HFFc6 (cell line): ENCODE measurements at regions not wholly inside any gene's neighbourhood (a gene's known extent, or its start where the extent isn't known, plus 50 kb on each side); places are given as distances from the start of the nearest gene placed in this dataset.

ENCODE experiments used
- DNase-seq: peaks from one replicate; pipeline ENCODE4 v3.0.0-alpha.2; 2018
- H3K27ac Mint-ChIP-seq: 2 replicates; pipeline ENCODE4 v1.8.0; 2020; ENCODE audit warnings: mild to moderate bottlenecking, mixed read lengths
- H3K27me3 Mint-ChIP-seq: 2 replicates; pipeline ENCODE4 v1.8.0; 2021; ENCODE audit warnings: mild to moderate bottlenecking, moderate library complexity, mixed read lengths; ENCODE audit not compliant: insufficient read depth
- H3K36me3 Mint-ChIP-seq: 2 replicates; pipeline ENCODE4 v1.8.0; 2021; ENCODE audit warnings: low read depth, mixed read lengths
- H3K4me1 Mint-ChIP-seq: 2 replicates; pipeline ENCODE4 v1.8.0; 2020; ENCODE audit warnings: low read depth, mixed read lengths
- H3K4me3 Mint-ChIP-seq: 2 replicates; pipeline ENCODE4 v1.8.0; 2020; ENCODE audit warnings: mild to moderate bottlenecking, moderate library complexity, mixed read lengths
- H3K9me3 Mint-ChIP-seq: 2 replicates; pipeline ENCODE4 v1.8.0; 2020; ENCODE audit warnings: mild to moderate bottlenecking, mixed read lengths
- TF ChIP-seq, protein P1 (sequence below): fragments of 200-600 bp; sonication (generic); IDR thresholded peaks from 2 replicates; pipeline ENCODE4 v1.5.0; 2021; ENCODE audit warnings: antibody characterized with exemption, mild to moderate bottlenecking

DNA sequence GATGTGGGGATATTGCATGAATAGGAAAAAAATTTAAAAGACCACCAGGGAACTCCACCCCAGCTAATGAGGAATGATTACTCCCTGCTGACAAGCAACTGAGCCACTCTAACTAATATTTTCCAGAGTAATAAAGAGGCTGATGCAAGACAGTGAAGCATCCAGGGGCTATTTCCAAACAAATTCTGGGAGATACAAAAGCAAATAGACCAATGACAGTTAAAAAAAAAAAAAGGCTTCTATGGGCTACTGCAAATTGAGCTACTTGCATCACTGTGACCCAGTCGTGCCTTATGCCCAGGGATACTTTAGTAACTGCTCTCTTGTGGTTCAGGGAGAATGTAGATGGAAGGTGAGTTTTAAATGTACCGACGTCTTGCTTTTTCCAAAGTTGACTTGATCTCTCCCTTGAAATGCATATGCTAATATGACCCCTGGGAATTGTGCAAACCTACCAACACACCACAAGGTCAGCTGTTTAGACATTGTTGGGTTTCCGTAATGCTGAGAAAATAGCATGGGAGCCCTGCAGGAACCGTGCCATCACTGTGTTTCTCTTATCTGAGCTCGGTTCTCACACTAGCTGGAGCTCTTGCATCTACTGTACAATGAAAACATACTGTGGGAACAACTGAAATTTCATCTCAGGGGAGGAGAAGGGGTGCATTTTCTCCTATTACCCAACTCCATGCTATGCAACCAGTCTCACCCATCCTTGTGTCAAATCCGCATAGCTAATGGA, 250.6 kb upstream of the MAP3K1 start:
- Mint-ChIP-seq H3K27ac (no peak overlapping the region), H3K27me3 (peaks cover 15% of the 10 kb centered on the region), H3K9me3 (no peaks in the 10 kb centered on the region), H3K4me3 (no peak overlapping the region), H3K36me3 (no peaks in the 10 kb centered on the region), H3K4me1 (peaks cover 9% of the 10 kb centered on the region)
- no peak for DNase-seq
- TF ChIP-seq, protein P1, sequence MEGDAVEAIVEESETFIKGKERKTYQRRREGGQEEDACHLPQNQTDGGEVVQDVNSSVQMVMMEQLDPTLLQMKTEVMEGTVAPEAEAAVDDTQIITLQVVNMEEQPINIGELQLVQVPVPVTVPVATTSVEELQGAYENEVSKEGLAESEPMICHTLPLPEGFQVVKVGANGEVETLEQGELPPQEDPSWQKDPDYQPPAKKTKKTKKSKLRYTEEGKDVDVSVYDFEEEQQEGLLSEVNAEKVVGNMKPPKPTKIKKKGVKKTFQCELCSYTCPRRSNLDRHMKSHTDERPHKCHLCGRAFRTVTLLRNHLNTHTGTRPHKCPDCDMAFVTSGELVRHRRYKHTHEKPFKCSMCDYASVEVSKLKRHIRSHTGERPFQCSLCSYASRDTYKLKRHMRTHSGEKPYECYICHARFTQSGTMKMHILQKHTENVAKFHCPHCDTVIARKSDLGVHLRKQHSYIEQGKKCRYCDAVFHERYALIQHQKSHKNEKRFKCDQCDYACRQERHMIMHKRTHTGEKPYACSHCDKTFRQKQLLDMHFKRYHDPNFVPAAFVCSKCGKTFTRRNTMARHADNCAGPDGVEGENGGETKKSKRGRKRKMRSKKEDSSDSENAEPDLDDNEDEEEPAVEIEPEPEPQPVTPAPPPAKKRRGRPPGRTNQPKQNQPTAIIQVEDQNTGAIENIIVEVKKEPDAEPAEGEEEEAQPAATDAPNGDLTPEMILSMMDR = no peak

DNA sequence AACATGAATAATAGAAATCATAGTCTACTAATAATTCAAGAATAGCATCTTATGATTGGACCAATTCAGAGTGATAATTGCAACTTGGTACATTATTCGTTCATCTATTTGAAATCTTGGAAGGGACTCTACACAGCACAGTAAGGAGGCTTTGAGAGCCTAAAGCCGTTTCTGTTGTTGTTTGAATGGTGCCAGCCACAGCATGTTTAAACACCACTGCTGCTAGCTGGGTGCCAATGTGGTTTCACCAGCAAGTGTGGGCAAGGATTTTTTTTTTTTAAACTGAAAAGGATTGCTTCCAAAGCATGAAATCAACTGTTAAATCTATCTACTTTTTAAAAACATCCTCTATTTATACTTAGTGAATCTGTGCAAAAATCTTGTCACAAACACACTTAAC, 253.9 kb upstream of the MAP3K1 start:
- Mint-ChIP-seq H3K4me3 (no peak overlapping the region), H3K27ac (no peak overlapping the region), H3K36me3 (no peaks in the 10 kb centered on the region), H3K4me1 (no peaks in the 10 kb centered on the region), H3K27me3 (peaks cover 15% of the 10 kb centered on the region), H3K9me3 (no peaks in the 10 kb centered on the region)
- no peak for DNase-seq
- TF ChIP-seq, protein P1 = no peak

DNA sequence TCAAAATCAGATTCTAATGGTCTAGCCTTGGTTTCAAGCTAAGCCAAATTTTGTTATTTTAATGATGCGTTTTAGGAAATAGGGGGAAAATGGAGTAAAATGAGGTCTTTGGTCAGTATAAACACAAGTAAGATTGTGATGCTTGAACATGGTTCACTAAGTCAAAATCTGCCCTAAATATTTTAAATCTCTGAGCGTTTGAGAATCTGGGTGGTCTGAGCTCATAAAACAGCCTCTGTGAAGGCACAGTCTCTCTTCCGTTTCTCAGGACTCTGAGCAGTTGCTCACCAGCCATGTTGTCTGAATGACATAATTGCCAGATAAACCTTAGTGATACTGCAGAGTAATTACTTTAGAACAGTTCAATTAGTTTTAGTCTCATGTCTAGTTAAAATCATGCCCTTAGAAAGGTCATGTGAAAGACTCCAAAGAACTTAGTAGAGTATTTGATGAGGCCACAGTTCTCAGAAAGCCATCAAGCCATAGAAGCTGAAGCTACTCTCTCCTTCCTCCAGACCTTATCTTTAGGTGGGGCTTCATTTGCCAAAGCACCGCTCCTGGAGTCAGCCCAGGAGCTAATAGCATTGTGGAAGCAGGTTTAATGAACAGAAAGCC, 257.1 kb upstream of the MAP3K1 start:
- H3K27me3 Mint-ChIP-seq = peaks cover 18% of the 10 kb centered on the region
- H3K36me3 Mint-ChIP-seq = no peaks in the 10 kb centered on the region
- no peak overlapping the region for H3K4me3 Mint-ChIP-seq
- H3K9me3 Mint-ChIP-seq = no peaks in the 10 kb centered on the region
- TF ChIP-seq, protein P1 = no peak
- no peaks in the 10 kb centered on the region for H3K4me1 Mint-ChIP-seq
- no peak overlapping the region for H3K27ac Mint-ChIP-seq
- no peak for DNase-seq

DNA sequence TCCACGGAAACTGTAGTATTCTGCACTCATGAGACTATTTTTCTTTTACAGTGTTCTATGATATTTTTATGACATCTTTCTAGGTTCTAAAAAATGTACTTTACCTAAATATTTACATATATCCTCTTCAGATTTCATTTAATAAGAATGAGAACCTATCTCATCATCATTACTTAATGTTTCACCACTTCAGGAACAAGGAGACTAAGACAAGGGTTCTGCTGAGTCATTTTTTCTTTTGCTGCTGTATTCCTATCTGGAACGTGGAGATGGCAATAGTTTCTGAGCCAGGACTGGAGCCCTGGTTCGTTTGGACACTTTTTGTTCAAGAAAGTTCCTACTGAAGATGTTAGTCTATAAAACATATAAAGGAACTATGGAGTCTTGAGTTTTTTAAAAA, 258.2 kb upstream of the MAP3K1 start:
- H3K4me1 Mint-ChIP-seq = no peaks in the 10 kb centered on the region
- no peak overlapping the region for H3K4me3 Mint-ChIP-seq
- no peak for DNase-seq
- H3K27ac Mint-ChIP-seq = no peak overlapping the region
- TF ChIP-seq, protein P1 = no peak
- no peaks in the 10 kb centered on the region for H3K36me3 Mint-ChIP-seq
- H3K9me3 Mint-ChIP-seq = no peaks in the 10 kb centered on the region
- H3K27me3 Mint-ChIP-seq = peaks cover 18% of the 10 kb centered on the region

DNA sequence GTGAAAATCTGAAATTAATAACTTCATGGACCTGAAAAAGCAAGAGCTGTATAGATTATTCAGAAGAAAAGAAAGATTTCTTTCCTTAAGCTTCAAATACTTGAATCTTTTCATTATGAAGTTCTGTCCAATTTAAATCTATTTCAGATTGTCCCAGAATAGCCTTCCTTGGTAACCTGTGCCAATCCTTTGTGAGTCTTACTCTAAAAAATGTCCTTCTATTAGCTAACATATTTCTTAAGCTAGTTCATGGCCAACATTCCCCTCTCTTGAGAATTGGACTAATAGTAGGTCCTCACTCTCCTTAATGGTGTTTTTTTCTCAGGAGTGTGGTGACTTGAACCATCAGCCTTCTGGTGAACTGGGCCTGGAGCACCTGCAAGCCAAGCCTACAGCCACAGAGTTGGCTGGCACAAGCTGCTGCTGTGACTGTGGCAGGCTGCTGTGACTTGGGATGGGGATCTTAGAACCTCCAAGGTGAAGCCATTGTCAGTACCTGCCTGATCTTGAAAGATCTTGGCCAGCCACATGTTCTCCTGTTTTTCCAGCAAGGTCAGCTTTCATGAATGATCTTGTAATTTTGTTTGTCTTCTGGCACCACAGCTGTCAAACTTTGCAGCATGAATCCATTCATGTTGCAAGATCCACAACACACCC, 262.6 kb upstream of the MAP3K1 start:
- TF ChIP-seq, protein P1 = no peak
- no peak for DNase-seq
- Mint-ChIP-seq H3K36me3 (no peaks in the 10 kb centered on the region), H3K27ac (no peak overlapping the region), H3K4me1 (no peaks in the 10 kb centered on the region), H3K4me3 (no peak overlapping the region), H3K27me3 (peaks cover 12% of the 10 kb centered on the region), H3K9me3 (no peaks in the 10 kb centered on the region)
